ENCODE measurements at regions not wholly inside any gene's neighbourhood (a gene's known extent, or its start where the extent isn't known, plus 50 kb on each side); places are given as distances from the start of the nearest gene placed in this dataset.

- no peak for TF ChIP-seq NFIC (IDR thresholded peaks at IDR 0.05)
Measured at GRCh38 chr1:214753236-214753852, 150.3 kb downstream of the CENPF start.

GRCh38 chr1:214761030-214761429 is 158.0 kb downstream of the CENPF start:
- TF ChIP-seq TCF12 (IDR thresholded peaks at IDR 0.05; ENCODE audit: low read depth) = no peak
- TF ChIP-seq EGR1 (IDR thresholded peaks at IDR 0.05) = no peak
- no peak for TF ChIP-seq NFIC (IDR thresholded peaks at IDR 0.05)
- TF ChIP-seq FOXM1 (IDR thresholded peaks at IDR 0.05; ENCODE audit: borderline replicate concordance, low read depth) = no peak
- TF ChIP-seq YY1 (IDR thresholded peaks at IDR 0.05; ENCODE audit: low read depth) = no peak
- no peak for TF ChIP-seq EP300 (IDR thresholded peaks at IDR 0.05; ENCODE audit: borderline replicate concordance)
- no peak for TF ChIP-seq TAF1 (IDR thresholded peaks at IDR 0.05; ENCODE audit: low read depth)
- TF ChIP-seq RAD21 (IDR thresholded peaks at IDR 0.05; ENCODE audit: low read depth) = no peak
- no peak for TF ChIP-seq USF1 (IDR thresholded peaks at IDR 0.05)
- TF ChIP-seq TEAD4 (IDR thresholded peaks at IDR 0.05) = no peak
- TF ChIP-seq MAX (IDR thresholded peaks at IDR 0.05) = no peak

GRCh38 chr1:214762902-214763301 is 159.9 kb downstream of the CENPF start:
- TF ChIP-seq YY1 (IDR thresholded peaks at IDR 0.05; ENCODE audit: low read depth) (no peak), CEBPB (IDR thresholded peaks at IDR 0.05) (no peak), TEAD4 (IDR thresholded peaks at IDR 0.05) (no peak), FOXM1 (IDR thresholded peaks at IDR 0.05; ENCODE audit: borderline replicate concordance, low read depth) (no peak), TCF12 (IDR thresholded peaks at IDR 0.05; ENCODE audit: low read depth) (no peak), CREB1 (IDR thresholded peaks at IDR 0.05; ENCODE audit: low read depth) (no peak), RAD21 (IDR thresholded peaks at IDR 0.05; ENCODE audit: low read depth) (no peak)

GRCh38 chr1:214764502-214764901 is 161.5 kb downstream of the CENPF start:
- TF ChIP-seq MAX (IDR thresholded peaks at IDR 0.05) (no peak), CEBPB (IDR thresholded peaks at IDR 0.05) (no peak), ZBTB7A (IDR thresholded peaks at IDR 0.05; ENCODE audit: low read depth) (no peak), EGR1 (IDR thresholded peaks at IDR 0.05) (no peak), REST (IDR thresholded peaks at IDR 0.05; ENCODE audit: low read depth) (no peak), EP300 (IDR thresholded peaks at IDR 0.05; ENCODE audit: borderline replicate concordance) (no peak), FOXM1 (IDR thresholded peaks at IDR 0.05; ENCODE audit: borderline replicate concordance, low read depth) (no peak), TAF1 (IDR thresholded peaks at IDR 0.05; ENCODE audit: low read depth) (no peak), USF1 (IDR thresholded peaks at IDR 0.05) (no peak), NFIC (IDR thresholded peaks at IDR 0.05) (no peak), CREB1 (IDR thresholded peaks at IDR 0.05; ENCODE audit: low read depth) (no peak), RAD21 (IDR thresholded peaks at IDR 0.05; ENCODE audit: low read depth) (no peak), TCF12 (IDR thresholded peaks at IDR 0.05; ENCODE audit: low read depth) (no peak), YY1 (IDR thresholded peaks at IDR 0.05; ENCODE audit: low read depth) (no peak)

GRCh38 chr1:214767221-214767620 is 164.2 kb downstream of the CENPF start:
- no peak for TF ChIP-seq TEAD4 (IDR thresholded peaks at IDR 0.05)
- TF ChIP-seq RAD21 (IDR thresholded peaks at IDR 0.05; ENCODE audit: low read depth) = no peak
- no peak for TF ChIP-seq YY1 (IDR thresholded peaks at IDR 0.05; ENCODE audit: low read depth)
- no peak for TF ChIP-seq USF1 (IDR thresholded peaks at IDR 0.05)
- no peak for TF ChIP-seq FOXM1 (IDR thresholded peaks at IDR 0.05; ENCODE audit: borderline replicate concordance, low read depth)
- no peak for TF ChIP-seq REST (IDR thresholded peaks at IDR 0.05; ENCODE audit: low read depth)

GRCh38 chr1:214777364-214777763 is 174.4 kb downstream of the CENPF start:
- TF ChIP-seq RAD21 (IDR thresholded peaks at IDR 0.05; ENCODE audit: low read depth) (no peak), USF1 (IDR thresholded peaks at IDR 0.05) (no peak), CREB1 (IDR thresholded peaks at IDR 0.05; ENCODE audit: low read depth) (no peak), YY1 (IDR thresholded peaks at IDR 0.05; ENCODE audit: low read depth) (no peak), ZBTB7A (IDR thresholded peaks at IDR 0.05; ENCODE audit: low read depth) (no peak), REST (IDR thresholded peaks at IDR 0.05; ENCODE audit: low read depth) (no peak), TEAD4 (IDR thresholded peaks at IDR 0.05) (no peak), EGR1 (IDR thresholded peaks at IDR 0.05) (no peak), CEBPB (IDR thresholded peaks at IDR 0.05) (no peak), TCF12 (IDR thresholded peaks at IDR 0.05; ENCODE audit: low read depth) (no peak), TAF1 (IDR thresholded peaks at IDR 0.05; ENCODE audit: low read depth) (no peak), NFIC (IDR thresholded peaks at IDR 0.05) (no peak), EP300 (IDR thresholded peaks at IDR 0.05; ENCODE audit: borderline replicate concordance) (no peak), MAX (IDR thresholded peaks at IDR 0.05) (no peak), FOXM1 (IDR thresholded peaks at IDR 0.05; ENCODE audit: borderline replicate concordance, low read depth) (no peak)

Data from Ishikawa (cell line).